ENCODE measurements at regions not wholly inside any gene's neighbourhood (a gene's known extent, or its start where the extent isn't known, plus 50 kb on each side); places are given as distances from the start of the nearest gene placed in this dataset.

DNA sequence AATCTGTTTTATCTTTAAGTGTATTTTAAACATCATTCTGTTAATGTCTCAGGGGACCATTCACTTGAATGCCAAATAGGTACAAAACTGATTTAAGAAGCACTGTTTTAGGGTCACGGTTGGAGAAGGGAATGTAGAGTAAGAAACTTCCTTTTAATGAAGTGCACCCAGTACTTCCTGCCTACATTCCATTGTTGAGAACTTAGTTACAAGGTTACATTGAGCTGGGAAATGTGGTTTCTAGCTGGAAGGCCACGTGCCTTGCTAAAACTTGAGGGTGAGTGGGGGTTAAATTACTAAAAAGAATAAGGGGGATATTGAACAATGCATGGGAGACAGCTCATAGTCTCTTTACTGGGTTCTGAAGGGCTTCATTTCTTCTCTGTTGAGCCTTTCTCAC lies 78.3 kb upstream of the TBC1D5 start (continued):
- TF ChIP-seq TBP (IDR thresholded peaks at IDR 0.05; ENCODE audit: low read depth, low read length) (no peak), SP4 (IDR thresholded peaks at IDR 0.05; ENCODE audit: low read length) (no peak), POU5F1 (IDR thresholded peaks at IDR 0.05; ENCODE audit: low read depth, low read length) (no peak), SRF (IDR thresholded peaks at IDR 0.05; ENCODE audit: low read depth, low read length) (no peak)

Data from H1 (cell line).